Mucosa of stomach (tissue), 1 donor: ENCODE measurements at regions not wholly inside any gene's neighbourhood (a gene's known extent, or its start where the extent isn't known, plus 50 kb on each side); places are given as distances from the start of the nearest gene placed in this dataset.

Experiments used
- H3K27me3 ChIP-seq: one replicate; pipeline ENCODE4 v1.7.0; 2013; ENCODE audit warnings: mild to moderate bottlenecking, low read length; ENCODE audit not compliant: control insufficient read depth, insufficient read depth
- H3K36me3 ChIP-seq: one replicate; pipeline ENCODE4 v1.7.0; 2013; ENCODE audit warnings: low read length; ENCODE audit not compliant: control insufficient read depth, insufficient read depth
- H3K4me1 ChIP-seq: one replicate; pipeline ENCODE4 v1.7.0; 2013; ENCODE audit warnings: mild to moderate bottlenecking, low read length; ENCODE audit not compliant: control insufficient read depth, insufficient read depth
- H3K4me3 ChIP-seq: one replicate; pipeline ENCODE4 v1.7.0; 2013; ENCODE audit warnings: low read length
- H3K9ac ChIP-seq: one replicate; pipeline ENCODE4 v1.7.0; 2013; ENCODE audit warnings: mild to moderate bottlenecking, low read length, moderate library complexity
- H3K9me3 ChIP-seq: one replicate; pipeline ENCODE4 v1.7.0; 2013; ENCODE audit warnings: mild to moderate bottlenecking, low read length, moderate library complexity; ENCODE audit not compliant: control insufficient read depth
- donor health status: Pancreatic carcinoma.

- H3K27me3 ChIP-seq = peaks cover 3% of the 10 kb centered on the region
- H3K36me3 ChIP-seq = no peaks in the 10 kb centered on the region
- no peak overlapping the region for H3K9ac ChIP-seq
- H3K4me3 ChIP-seq = no peak overlapping the region
- no peaks in the 10 kb centered on the region for H3K9me3 ChIP-seq
- no peaks in the 10 kb centered on the region for H3K4me1 ChIP-seq
Observed at GRCh38 chr10:78139341-78139740, 105.7 kb downstream of the RPS24 start.

- no peak overlapping the region for H3K9ac ChIP-seq
- no peak overlapping the region for H3K4me3 ChIP-seq
- H3K27me3 ChIP-seq = peaks cover 3% of the 10 kb centered on the region
- H3K36me3 ChIP-seq = no peaks in the 10 kb centered on the region
- H3K4me1 ChIP-seq = no peaks in the 10 kb centered on the region
- no peaks in the 10 kb centered on the region for H3K9me3 ChIP-seq
Observed at GRCh38 chr10:78140066-78140630, 106.5 kb downstream of the RPS24 start.

GRCh38 chr10:78143576-78143975 is 109.9 kb downstream of the RPS24 start:
- H3K9ac ChIP-seq = no peak overlapping the region
- H3K27me3 ChIP-seq = no peaks in the 10 kb centered on the region
- H3K9me3 ChIP-seq = no peaks in the 10 kb centered on the region
- H3K4me1 ChIP-seq = no peaks in the 10 kb centered on the region
- no peaks in the 10 kb centered on the region for H3K36me3 ChIP-seq
- no peak overlapping the region for H3K4me3 ChIP-seq

DNA sequence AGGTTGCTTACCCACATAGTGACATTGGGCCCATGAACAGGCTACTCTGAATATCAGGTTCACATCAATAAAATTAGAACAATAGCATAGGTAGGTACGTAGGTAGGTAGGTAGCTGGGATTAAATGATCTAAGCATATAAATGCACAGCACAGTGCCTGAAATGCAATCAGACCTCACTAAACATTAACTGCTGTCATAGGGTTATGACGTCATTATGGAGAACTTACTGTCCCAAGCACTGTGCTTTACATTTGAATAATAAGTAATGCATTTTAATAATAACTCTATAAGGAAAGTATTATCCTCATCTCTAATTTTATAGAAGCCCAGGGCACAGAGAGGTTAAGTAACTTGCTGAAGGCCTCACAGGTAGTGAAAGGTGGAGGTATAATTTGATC is 112.5 kb downstream of the RPS24 start:
- no peak overlapping the region for H3K9ac ChIP-seq
- no peaks in the 10 kb centered on the region for H3K4me1 ChIP-seq
- no peak overlapping the region for H3K4me3 ChIP-seq
- H3K9me3 ChIP-seq = no peaks in the 10 kb centered on the region
- no peaks in the 10 kb centered on the region for H3K27me3 ChIP-seq
- H3K36me3 ChIP-seq = no peaks in the 10 kb centered on the region

GRCh38 chr10:78147202-78147601 is 113.5 kb downstream of the RPS24 start:
- Histone ChIP-seq H3K4me1 (no peaks in the 10 kb centered on the region), H3K36me3 (no peaks in the 10 kb centered on the region), H3K9me3 (no peaks in the 10 kb centered on the region), H3K27me3 (no peaks in the 10 kb centered on the region), H3K4me3 (no peak overlapping the region), H3K9ac (no peak overlapping the region)

DNA sequence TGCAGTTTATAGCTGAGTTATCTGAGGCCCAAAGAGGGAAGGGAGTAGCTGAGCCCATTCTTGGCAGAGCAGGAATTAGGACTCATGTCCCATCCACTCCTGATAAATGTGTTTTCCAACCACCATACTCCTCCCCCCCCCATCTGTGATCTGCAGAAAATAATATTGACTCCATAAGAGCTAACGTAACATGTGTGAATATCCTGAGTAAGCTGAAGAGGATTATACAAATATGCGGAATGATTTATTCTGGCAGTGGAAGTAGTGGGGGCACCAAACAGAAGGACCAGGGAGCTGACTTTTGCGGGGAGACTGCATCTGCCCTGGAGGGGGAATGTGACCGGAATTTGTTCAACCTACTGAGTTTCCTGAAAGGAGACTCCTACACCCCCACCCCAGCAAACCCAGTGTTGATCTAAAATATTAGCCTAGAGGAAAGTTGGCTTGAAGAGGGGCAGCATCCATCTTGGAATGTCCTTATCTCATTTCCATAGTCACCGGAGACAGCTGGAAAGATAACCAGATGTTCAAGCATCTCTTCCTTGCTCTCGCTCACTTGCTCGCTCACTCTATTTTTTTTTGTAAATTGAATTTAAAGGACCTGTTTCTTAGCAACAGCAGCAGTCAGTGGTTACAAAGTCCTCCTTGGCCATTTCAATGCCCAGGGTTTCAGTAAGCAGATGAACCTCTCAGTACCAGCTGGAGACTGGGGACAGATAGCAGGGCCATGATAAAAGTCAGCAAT is 114.7 kb downstream of the RPS24 start:
- Histone ChIP-seq H3K36me3 (no peaks in the 10 kb centered on the region), H3K9me3 (no peaks in the 10 kb centered on the region), H3K9ac (no peak overlapping the region), H3K27me3 (no peaks in the 10 kb centered on the region), H3K4me1 (no peaks in the 10 kb centered on the region), H3K4me3 (no peak overlapping the region)

DNA sequence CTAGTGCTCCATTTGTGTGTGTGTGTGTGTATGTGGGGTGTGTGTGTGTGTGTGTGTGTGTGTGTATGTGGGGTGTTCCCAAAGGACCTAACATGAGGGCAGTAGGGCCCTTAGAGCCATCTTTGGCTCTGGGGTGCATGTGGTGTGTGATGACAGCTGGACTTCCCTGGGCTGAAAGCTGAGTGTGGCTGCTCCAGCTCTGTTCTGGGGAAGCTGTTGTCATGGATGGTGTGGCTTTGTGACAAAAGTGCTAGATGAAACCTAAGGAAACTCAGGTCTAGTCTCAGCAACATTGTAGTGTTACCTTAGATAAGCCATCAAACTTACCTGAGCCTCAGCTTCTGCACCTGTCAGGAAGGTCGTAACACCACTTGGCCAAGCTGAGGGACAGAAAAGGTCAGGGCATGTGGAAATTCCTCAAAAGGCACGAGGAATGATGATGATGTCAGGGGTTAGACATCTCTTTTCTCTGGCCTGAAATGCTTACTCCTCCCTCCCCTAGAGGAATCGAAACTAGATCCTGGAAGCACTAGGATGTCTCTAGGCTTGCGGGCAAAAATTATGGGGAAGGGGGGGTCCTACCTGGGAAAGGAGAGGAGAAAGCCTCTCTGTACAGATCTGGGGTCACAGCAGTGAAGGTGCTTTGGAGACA is 115.4 kb downstream of the RPS24 start:
- Histone ChIP-seq H3K4me1 (no peaks in the 10 kb centered on the region), H3K27me3 (no peaks in the 10 kb centered on the region), H3K4me3 (no peak overlapping the region), H3K9me3 (no peaks in the 10 kb centered on the region), H3K9ac (no peak overlapping the region), H3K36me3 (no peaks in the 10 kb centered on the region)

GRCh38 chr10:78150756-78151155 is 117.1 kb downstream of the RPS24 start:
- Histone ChIP-seq H3K27me3 (no peaks in the 10 kb centered on the region), H3K4me3 (no peak overlapping the region), H3K4me1 (no peaks in the 10 kb centered on the region), H3K36me3 (no peaks in the 10 kb centered on the region), H3K9ac (no peak overlapping the region), H3K9me3 (no peaks in the 10 kb centered on the region)

DNA sequence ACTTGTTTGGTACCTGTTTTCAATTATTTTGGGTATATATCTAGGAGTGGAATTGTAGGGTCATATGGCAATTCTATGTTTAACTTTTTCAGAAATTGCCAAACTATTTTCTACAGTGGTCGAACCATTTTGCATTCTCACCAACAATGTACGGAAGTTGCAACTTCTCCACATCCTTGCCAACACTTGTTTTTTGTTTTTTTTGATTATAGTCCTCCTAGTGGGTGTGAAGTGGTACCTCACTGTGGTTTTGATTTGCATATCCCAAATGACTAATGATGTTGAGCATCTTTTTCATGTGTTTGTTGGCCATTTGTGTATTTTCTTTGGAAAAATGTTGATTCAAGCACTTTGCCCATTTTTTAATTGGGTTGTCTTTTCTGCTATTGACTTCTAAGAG is 122.1 kb downstream of the RPS24 start:
- Histone ChIP-seq H3K9ac (no peak overlapping the region), H3K9me3 (no peaks in the 10 kb centered on the region), H3K4me1 (no peaks in the 10 kb centered on the region), H3K27me3 (no peaks in the 10 kb centered on the region), H3K4me3 (no peak overlapping the region), H3K36me3 (no peaks in the 10 kb centered on the region)

DNA sequence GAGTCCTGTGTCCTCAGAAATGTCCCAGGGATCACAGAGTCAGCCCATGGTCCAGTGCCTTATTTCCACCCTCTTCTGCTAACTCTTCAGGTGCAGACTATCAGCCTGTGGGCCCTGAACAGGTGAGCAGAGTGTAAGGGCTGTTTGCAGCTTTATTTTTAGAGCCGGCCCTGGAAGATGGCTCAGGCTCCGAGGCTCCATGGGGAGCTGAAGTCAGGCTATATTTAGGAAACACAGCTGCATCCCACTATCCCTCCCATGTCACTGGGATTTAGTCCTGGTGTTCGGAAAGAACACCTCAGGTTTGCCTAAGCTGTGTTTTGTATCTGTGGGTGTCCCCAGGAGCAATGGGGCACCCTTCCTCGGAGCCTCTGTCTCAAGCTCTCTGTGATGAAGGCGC is 126.9 kb downstream of the RPS24 start:
- H3K36me3 ChIP-seq = no peaks in the 10 kb centered on the region
- no peak overlapping the region for H3K4me3 ChIP-seq
- no peaks in the 10 kb centered on the region for H3K4me1 ChIP-seq
- no peaks in the 10 kb centered on the region for H3K27me3 ChIP-seq
- no peaks in the 10 kb centered on the region for H3K9me3 ChIP-seq
- H3K9ac ChIP-seq = no peak overlapping the region

GRCh38 chr10:78162853-78163252 is 129.2 kb downstream of the RPS24 start:
- H3K9ac ChIP-seq = no peak overlapping the region
- no peaks in the 10 kb centered on the region for H3K4me1 ChIP-seq
- no peaks in the 10 kb centered on the region for H3K27me3 ChIP-seq
- H3K9me3 ChIP-seq = no peaks in the 10 kb centered on the region
- H3K4me3 ChIP-seq = no peak overlapping the region
- H3K36me3 ChIP-seq = no peaks in the 10 kb centered on the region

DNA sequence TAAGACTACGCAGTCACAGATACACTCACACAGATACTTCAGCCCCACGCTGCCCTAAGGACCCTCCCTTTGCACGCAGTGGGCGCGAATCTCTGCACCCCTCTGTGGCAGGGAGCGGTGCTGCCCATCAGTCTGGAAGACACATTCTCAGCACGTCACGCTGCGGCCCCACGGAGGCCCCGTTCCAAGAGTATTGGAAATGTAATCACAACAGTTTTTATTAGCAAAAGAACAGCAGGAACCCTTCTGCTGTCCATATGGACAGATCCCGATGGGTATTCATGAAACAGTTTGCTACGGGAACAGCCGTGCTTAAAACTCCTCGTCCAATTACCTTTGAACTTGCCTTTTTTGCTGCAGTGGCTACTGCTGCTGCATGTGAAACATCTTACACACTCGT is 131.0 kb downstream of the RPS24 start:
- H3K4me3 ChIP-seq = no peak overlapping the region

More for the DNA sequence above, 131.0 kb downstream of the RPS24 start:
- Histone ChIP-seq H3K9me3 (no peaks in the 10 kb centered on the region), H3K36me3 (no peaks in the 10 kb centered on the region), H3K27me3 (no peaks in the 10 kb centered on the region), H3K9ac (no peak overlapping the region), H3K4me1 (no peaks in the 10 kb centered on the region)
